Upper lobe of right lung (tissue), 1 donor: ENCODE measurements at regions not wholly inside any gene's neighbourhood (a gene's known extent, or its start where the extent isn't known, plus 50 kb on each side); places are given as distances from the start of the nearest gene placed in this dataset.

Experiments used
- ATAC-seq: fragments of 200-7000 bp; cut with Tn5 transposase; one replicate; pipeline ENCODE4 v1.9.1; 2020; ENCODE audit warnings: mild to moderate bottlenecking, moderate library complexity
- DNase-seq: peaks from one replicate; pipeline ENCODE4 v3.0.0-alpha.2; 2020
- H3K27ac ChIP-seq: fragments of 200-600 bp; one replicate; pipeline ENCODE4 v1.8.0; 2022
- H3K27me3 ChIP-seq: fragments of 200-600 bp; one replicate; pipeline ENCODE4 v1.8.0; 2022; ENCODE audit warnings: mild to moderate bottlenecking
- H3K36me3 ChIP-seq: fragments of 200-600 bp; one replicate; pipeline ENCODE4 v1.8.0; 2022
- H3K4me1 ChIP-seq: fragments of 200-600 bp; one replicate; pipeline ENCODE4 v1.8.0; 2022
- H3K4me3 ChIP-seq: fragments of 200-600 bp; one replicate; pipeline ENCODE4 v1.8.0; 2022; ENCODE audit warnings: mild to moderate bottlenecking
- H3K9me3 ChIP-seq: fragments of 200-600 bp; one replicate; pipeline ENCODE4 v1.8.0; 2022
- CTCF ChIP-seq: fragments of 200-600 bp; IDR thresholded peaks from one replicate; pipeline ENCODE4 v1.8.0; 2022; ENCODE audit warnings: antibody characterized with exemption
- intact Hi-C: fragments of 100-400 bp; cut with DNase I; formaldehyde crosslinking; loops from one replicate; pipeline ENCODE4 v1.11.0; 2022
- donor health status: DM: no; HTN: yes; CAD: no; lungs with severe emphysema.

GRCh38 chr7:142334806-142335205 is 76.9 kb upstream of the PRSS58 start:
- Histone ChIP-seq H3K36me3 (no peaks in the 10 kb centered on the region), H3K4me1 (no peaks in the 10 kb centered on the region), H3K27ac (no peak overlapping the region), H3K27me3 (peaks cover 8% of the 10 kb centered on the region), H3K9me3 (no peaks in the 10 kb centered on the region), H3K4me3 (no peak overlapping the region)
- no peak for DNase-seq
- intact Hi-C loops = no loop called here
- no peak for TF ChIP-seq CTCF
- ATAC-seq = no peak

GRCh38 chr7:142334236-142334635 is 76.4 kb upstream of the PRSS58 start:
- no peaks in the 10 kb centered on the region for H3K4me1 ChIP-seq
- ATAC-seq (no peak), DNase-seq (no peak)
- intact Hi-C loops = no loop called here
- no peaks in the 10 kb centered on the region for H3K36me3 ChIP-seq
- peaks cover 8% of the 10 kb centered on the region for H3K27me3 ChIP-seq
- no peak overlapping the region for H3K4me3 ChIP-seq
- TF ChIP-seq CTCF = no peak
- H3K27ac ChIP-seq = no peak overlapping the region
- no peaks in the 10 kb centered on the region for H3K9me3 ChIP-seq

GRCh38 chr7:142332421-142332820 is 74.6 kb upstream of the PRSS58 start:
- no peak overlapping the region for H3K4me3 ChIP-seq
- ATAC-seq (no peak), DNase-seq (no peak)
- intact Hi-C loops = no loop called here
- no peaks in the 10 kb centered on the region for H3K9me3 ChIP-seq
- no peak overlapping the region for H3K27ac ChIP-seq
- peaks cover 8% of the 10 kb centered on the region for H3K27me3 ChIP-seq
- TF ChIP-seq CTCF = no peak
- no peaks in the 10 kb centered on the region for H3K4me1 ChIP-seq
- H3K36me3 ChIP-seq = no peaks in the 10 kb centered on the region

GRCh38 chr7:142331941-142332340 is 74.1 kb upstream of the PRSS58 start:
- Histone ChIP-seq H3K4me1 (no peaks in the 10 kb centered on the region), H3K27ac (no peak overlapping the region), H3K4me3 (no peak overlapping the region), H3K36me3 (no peaks in the 10 kb centered on the region), H3K27me3 (peaks cover 6% of the 10 kb centered on the region), H3K9me3 (no peaks in the 10 kb centered on the region)
- DNase-seq (no peak), ATAC-seq (no peak)
- no peak for TF ChIP-seq CTCF
- intact Hi-C loops = no loop called here

- no peaks in the 10 kb centered on the region for H3K9me3 ChIP-seq
- DNase-seq = no peak
- H3K4me3 ChIP-seq = no peak overlapping the region
- no peak overlapping the region for H3K27ac ChIP-seq
- intact Hi-C loops = no loop called here
- ATAC-seq = no peak
- no peaks in the 10 kb centered on the region for H3K36me3 ChIP-seq
- H3K27me3 ChIP-seq = no peaks in the 10 kb centered on the region
- TF ChIP-seq CTCF = no peak
- H3K4me1 ChIP-seq = no peaks in the 10 kb centered on the region
These were observed 71.4 kb upstream of the PRSS58 start for GRCh38 chr7:142329062-142329790.

- ATAC-seq (no peak), DNase-seq (no peak)
- H3K27ac ChIP-seq = no peak overlapping the region
- H3K4me1 ChIP-seq = no peaks in the 10 kb centered on the region
- no peak for TF ChIP-seq CTCF
- no peak overlapping the region for H3K4me3 ChIP-seq
- no peaks in the 10 kb centered on the region for H3K36me3 ChIP-seq
- no peaks in the 10 kb centered on the region for H3K27me3 ChIP-seq
- intact Hi-C loops = no loop called here
- H3K9me3 ChIP-seq = no peaks in the 10 kb centered on the region
These were observed 70.7 kb upstream of the PRSS58 start for GRCh38 chr7:142328551-142328950.
